Spleen (tissue), 7 donors: ENCODE measurements at regions not wholly inside any gene's neighbourhood (a gene's known extent, or its start where the extent isn't known, plus 50 kb on each side); places are given as distances from the start of the nearest gene placed in this dataset.

Experiments used
- CTCF ChIP-seq, 11 experiments: fragments of 200-600 bp in 7 of 11; fragments of 450-650 bp in 4 of 11; sonication (generic) in 4 of 11; IDR thresholded peaks in 8 of 11; conservative IDR thresholded peaks in 3 of 11; 1 replicate in 7 of 11; 2 replicates in 4 of 11; pipeline versions ENCODE4 v1.4.0 to v1.8.0; 2016 to 2021; ENCODE audit warnings: antibody characterized with exemption in 11 of 11, inconsistent platforms in 4 of 11, mild to moderate bottlenecking in 1 of 11
- POLR2A ChIP-seq, 3 donors: fragments of 450-650 bp; IDR thresholded peaks; one replicate each; pipeline ENCODE4 v1.5.1; 2017; ENCODE audit warnings: antibody characterized with exemption in 3 of 3, mild to moderate bottlenecking in 1 of 3
- POLR2AphosphoS5 ChIP-seq, 3 donors: sonication (generic); formaldehyde crosslinking; IDR thresholded peaks; one replicate each; pipeline ENCODE4 v1.5.1; 2017; ENCODE audit warnings: antibody characterized with exemption in 3 of 3
- donor health status: DM: no; HTN: no; CAD: no; lungs with moderate emphysema.
- donor health status: DM: no; HTN: no; CAD: no.
- donor health status: DM: no; HTN: no; CAD: no.

GRCh38 chr11:80054582-80055165 is 613.8 kb upstream of the TENM4 start:
- TF ChIP-seq CTCF (IDR thresholded peaks at IDR 0.05 in 8 of 11, conservative IDR thresholded peaks at IDR 0.05 in 3 of 11) (no peak), POLR2A (IDR thresholded peaks at IDR 0.05) (no peak), POLR2AphosphoS5 (IDR thresholded peaks at IDR 0.05) (no peak)
